ENCODE measurements at regions not wholly inside any gene's neighbourhood (a gene's known extent, or its start where the extent isn't known, plus 50 kb on each side); places are given as distances from the start of the nearest gene placed in this dataset.

DNA sequence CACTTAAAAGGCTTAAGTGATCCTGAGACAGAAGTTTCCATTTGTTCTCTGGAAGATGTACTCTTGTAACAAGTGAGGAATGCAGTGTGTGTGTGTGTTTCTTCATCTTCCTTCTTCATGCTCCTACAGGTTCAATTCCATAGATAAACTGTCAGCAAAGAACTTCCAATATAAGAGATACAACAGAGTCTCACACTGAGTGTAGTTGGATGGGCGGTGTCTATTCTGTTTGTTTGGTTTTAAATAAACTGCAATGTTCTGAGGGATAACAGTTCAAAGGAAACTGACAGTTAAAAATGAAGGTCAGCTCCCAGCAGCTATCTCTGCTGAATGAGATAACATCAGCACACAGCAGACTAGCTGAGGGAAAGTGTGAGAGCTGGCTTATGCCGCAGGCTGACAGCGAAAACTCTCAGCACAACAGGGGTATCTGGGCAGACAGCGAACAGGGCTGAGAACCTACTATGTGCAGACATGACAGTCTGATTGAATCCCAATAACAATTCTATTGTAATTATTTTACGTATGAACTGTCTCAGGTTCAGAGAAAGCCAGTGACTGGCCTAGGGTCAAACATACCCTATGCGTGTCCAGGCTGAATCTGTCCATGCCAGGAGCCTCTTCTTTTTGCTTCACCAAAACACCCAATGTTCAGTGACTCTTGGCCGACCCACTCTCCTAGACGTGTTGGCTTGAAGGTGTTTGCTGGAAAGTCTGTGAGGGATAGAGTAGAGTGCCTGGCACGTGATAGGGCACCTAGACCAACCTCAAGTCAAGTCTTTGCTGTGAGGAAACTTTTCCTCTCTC lies 201.9 kb upstream of the TRIB2 start:
- DNase-seq = peak in 2 of 5 donors; percentile 16 to 79

DNA sequence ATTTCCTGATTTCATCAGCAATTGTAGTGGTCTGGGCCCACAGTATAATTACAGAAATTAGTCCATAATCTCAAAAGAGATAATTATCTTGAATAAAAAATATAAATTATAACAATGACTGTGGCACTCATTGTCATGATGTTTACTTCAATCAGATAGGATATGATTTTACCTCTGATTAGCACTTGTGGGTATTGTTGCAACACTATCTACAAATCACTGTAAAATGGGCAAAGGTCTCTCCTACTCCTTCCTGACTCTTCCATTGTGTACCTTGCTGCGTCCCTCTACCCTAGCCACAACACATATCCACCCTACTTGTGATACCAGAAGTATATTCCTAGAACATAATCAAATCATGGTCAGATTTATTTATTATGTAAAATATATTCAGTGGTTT lies 200.9 kb upstream of the TRIB2 start:
- no peak for DNase-seq

DNA sequence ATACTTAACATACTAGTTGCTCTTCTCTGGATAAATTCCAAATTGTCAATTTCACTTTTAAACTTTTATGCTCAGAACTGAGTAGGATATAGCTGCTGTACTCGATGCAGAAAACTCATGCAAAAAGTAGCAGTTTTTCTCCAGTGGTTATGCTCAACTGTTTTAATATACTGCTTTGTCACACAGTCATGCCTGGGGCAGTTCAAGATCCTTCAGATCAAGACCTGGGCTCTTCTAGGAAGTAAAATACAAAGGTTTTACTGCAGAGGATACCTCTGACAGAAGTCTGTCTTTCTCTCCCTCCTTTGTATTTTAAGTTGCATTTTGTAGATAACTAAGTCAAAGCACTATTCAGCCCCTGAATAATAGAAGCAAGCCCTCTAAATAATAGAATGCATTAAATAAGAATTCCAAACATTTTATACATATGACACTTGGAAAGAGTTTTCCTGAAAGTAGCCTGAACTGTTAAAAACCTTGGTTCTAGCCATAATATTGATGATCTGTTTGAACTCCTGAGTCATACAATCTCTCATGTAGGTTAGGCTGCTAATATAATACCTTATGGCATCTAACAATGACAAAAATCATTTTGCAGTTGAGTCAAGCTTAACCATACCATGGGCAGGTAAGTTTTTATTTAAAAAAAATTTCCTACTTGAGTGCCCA lies 183.3 kb upstream of the TRIB2 start:
- DNase-seq = no peak

DNA sequence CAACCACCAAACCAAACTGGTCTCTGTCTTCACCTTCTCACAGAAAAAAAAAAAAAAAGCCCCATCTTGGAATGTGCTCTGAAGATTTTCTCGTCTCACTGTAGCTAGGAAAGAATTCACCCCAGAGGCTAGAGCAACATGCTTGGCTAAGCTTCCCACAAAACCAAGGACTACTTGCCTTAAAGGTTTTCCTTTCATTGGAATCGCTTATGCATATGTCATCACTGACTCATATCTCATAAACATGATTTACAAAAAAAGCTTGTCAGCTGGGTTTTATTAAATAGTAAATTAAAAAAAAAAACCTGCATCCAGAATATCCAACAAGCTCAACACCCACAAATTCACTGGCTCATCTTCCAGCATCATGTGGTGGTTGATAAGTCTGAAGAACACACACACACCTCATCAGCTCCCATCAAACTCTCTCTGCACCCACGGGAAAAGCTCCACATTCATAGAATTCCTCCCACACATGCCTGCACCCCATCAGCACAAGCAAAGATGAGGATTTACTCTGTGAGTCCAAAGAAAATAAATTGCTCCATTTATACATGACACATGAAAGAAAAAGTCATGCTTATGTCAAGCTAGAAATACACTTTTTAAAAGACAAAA lies 182.0 kb upstream of the TRIB2 start:
- DNase-seq = no peak

DNA sequence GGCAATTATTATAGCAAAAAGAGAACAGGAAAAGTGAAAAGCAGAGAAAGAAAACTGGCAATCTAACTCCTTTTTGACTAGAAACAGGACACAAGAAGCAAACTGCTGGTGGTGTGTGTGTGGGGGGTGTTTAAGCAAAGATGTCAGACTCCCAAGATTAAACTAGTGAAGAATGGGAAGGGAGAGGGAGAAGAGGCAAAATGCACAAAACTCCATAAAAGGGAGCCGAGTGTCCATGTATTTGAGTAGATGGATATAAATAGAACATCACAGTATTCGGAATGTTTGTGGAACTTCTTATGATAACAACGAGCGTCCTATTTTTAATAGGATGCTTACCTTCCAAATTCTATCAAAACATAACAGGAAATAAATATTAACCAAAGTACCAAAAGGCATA lies 179.8 kb upstream of the TRIB2 start:
- no peak for DNase-seq

DNA sequence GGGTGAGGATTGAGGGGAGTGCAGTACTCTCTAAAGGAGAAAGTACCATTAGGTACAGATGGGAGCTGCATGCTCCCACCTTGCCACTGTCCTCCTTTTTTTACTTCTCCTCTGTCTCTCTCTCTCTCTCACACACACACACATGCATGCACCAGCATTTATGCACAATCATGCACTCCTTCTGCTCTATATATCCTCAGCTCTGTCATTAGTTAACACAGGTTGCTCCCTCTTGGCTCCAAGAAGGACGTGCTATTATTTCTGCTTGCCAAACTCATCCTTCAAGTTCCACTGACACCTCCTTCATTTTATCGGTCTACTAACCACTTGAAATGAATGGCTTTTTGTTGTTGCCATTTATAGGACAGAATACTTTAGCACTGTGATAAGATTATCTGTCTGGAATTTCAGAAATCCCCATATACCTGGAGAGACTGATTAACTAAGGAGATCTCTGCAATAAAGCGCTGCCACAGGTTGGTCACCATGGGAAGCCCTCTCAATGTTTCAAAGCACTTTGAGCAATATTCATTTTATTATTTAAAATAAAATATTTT lies 178.5 kb upstream of the TRIB2 start:
- DNase-seq = no peak

DNA sequence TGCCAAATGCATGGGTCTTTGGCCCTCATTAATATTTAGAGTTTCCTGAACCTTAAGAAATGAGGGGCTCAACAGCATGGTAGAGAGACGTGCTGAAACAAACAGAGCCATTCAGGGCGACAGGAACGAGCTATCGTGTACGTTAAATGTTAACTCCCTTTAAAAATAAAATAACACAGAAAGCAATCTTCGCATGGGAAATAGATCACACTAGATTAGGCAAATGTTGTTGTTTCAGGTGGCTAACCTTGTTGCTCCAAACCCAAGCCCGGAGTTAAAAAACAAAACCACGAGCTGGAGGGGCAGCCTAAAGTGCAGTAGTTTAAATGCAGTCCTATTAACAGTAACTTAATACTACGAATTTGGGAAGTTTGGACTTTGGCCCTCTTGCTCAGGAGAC lies 177.4 kb upstream of the TRIB2 start:
- no peak for DNase-seq

DNA sequence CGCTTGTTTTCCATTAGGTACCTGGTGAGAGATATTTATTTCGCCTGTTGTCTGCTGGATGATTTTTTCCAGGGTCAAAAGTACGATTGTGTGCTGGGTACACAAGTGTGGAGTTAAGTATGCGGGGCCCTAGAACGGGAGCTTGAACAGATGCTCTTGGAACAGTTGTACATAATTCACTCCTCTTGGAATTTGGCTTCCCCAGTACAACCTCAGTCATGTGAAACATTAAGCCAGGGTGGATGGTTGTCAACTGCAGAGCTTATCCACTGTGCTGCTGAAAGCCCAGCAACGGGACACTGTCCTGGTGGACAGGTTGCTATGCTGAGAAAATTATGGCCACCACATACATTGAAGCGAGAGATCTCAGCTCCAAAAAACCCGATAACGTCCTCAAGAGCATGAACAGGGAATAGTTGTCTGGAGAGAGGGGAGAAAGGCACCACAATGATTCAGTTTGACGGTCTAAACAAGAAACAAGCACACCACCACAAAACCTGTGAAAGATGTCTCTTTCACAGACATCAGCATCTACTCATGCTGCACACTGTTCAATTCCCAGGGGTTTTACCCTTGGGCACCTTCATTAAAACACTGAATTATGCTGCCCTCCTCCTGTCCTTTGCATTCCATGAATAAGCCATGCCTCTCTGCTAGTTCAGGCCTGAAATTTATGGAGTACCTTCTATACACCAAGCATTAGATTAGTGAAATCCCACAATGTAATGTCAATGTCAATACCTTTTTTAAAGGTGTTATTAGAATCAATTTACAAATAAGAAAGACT lies 176.8 kb upstream of the TRIB2 start:
- DNase-seq = no peak

DNA sequence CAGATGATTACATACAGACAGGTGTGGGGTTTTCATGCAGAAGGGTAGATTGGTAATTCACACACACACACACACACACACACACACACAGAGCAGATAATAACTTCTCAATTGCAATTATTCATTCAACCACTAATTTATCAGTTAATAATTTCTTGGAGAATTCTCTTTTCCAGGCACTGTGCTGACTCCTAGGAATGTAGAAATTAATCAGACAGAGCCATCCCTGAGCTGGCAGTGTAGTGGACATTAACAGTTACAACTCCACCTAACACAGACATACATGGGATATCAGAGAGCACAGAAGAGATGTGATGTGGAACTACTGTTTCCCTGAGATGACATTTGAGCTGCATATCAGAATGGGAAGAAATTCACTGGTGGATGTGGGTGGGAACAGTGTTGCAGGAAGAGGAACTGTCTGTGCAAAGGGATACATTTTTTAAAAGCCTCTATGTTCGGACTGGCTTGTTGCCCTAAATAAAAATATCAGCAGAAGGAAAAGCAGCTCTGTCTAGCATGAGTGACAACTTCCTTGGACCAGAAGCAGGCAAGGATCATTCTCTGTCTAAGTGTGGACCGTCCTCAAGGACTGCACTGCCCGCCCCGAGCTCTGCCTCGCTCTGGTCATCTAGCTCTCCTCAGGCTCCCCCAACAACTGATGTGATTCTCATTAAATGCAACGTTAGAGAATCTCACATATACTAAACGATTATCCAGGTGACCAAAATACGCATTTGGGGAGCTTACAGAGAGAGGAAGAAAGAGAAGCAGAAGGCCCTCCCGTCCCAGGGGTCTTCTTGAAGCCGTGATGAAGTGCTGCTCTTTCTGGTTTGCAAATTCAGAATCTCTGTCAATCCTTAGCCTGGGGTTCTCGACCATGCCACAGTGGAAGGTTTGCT lies 173.4 kb upstream of the TRIB2 start:
- no peak for DNase-seq

DNA sequence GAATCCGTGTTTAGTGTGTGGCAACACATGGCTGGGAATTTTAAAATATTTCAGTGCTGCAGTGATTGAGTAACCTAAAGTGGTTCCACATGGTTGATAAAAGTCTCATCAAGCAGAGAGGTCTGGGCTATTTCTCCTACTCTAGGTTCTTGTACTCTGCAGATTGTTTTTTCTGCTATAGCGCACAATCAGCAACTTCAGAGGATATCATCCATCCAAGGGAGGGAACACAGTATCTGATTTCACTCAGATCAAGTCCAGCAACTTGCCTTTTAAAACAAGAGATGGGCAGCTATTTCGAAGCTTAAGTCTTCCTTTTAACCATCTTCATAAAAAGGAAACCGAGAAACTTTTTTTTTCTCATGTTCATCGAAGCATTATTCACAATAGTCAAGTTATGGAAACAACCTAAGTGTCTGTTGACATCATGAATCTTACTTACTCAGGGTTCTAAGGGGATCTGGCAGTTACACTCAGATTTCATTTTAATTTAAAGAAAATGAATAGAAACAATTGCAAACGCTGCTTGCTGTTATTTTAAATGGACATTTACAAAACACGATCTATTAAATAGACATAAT lies 172.7 kb upstream of the TRIB2 start:
- DNase-seq = no peak

DNA sequence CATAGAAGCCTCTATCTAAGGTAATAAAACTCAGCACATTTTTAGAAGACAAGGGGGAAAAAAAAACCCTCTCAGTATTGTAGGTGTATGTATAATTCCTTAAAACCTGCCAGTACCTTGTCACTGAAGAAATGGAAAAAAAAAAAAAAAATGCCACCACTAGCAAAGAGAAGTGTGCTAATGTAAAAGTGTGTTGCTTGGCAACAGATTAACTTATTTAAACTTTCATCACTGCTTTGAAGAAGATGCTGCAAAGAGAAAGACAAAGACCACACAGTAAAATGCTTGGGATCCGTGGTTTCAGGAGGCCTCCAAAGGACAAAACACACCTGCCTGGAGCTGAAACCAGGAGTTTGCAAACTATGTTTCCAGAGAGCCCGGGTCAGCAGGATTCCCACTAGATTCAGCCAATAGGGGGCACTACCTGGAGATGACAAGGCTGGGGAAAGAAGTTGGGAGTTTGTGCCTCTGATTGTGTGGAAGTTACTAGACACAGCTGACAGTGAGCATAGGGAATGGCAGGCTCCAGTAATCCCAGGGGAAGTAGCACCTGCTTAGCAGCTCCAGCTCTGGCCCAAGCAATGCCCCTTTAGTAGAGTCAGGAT lies 169.1 kb upstream of the TRIB2 start:
- no peak for DNase-seq

DNA sequence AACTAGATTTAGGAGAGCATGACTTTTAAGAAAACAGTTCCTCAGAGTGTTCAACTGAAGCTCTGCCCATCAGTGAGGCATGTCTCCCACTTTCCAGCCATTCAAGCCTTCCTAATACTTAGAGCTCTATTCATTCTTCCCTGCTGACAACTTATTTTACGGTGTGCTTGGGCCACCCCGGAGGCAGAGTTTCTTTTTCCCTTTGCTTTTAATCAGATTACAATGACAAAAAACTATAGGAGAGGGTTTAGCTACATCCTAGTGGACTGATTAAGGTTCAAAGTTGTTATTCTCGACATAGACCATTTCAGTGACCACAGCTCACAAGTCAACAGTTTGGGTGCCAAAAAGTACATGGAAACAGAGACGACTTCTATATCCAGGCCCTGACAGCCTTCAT lies 167.8 kb upstream of the TRIB2 start:
- DNase-seq = no peak

DNA sequence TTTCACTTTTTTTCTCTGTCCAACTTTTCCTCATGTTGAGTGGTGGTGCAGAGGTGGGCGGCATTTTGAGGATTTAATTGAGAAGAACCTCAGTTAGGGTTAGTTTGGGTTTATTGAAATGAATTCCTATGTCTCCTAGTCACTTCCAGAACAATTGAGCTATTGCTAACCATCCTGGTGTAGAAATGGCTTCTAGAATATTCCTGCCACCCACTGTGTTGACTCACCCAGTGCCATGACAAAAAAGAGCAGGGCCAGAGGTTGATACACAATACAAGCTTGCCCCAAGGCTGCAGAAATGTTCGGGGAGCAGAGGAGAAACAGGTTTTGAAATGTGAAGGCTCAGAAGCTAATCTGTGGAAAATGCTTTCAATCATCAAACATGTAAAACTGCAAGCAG lies 167.1 kb upstream of the TRIB2 start:
- no peak for DNase-seq

DNA sequence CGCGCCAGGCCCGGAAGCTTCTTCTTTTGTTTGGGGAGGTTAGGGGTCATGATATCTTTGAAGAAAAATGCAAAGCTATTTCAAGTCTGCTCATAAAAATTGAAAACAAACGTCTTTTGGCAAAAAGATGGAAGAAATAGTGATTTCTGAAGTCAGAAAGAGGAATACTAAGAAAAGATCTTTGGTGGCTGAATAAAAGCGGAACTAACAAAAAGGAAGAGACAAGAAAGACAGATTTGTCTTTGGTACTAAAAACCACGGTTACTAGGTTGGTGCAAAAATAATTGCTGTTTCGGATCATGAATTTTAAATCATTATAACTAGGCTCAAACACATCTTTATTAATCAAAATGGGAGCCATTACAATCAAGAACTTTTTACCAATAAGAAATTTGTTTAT lies 164.6 kb upstream of the TRIB2 start:
- DNase-seq = no peak

DNA sequence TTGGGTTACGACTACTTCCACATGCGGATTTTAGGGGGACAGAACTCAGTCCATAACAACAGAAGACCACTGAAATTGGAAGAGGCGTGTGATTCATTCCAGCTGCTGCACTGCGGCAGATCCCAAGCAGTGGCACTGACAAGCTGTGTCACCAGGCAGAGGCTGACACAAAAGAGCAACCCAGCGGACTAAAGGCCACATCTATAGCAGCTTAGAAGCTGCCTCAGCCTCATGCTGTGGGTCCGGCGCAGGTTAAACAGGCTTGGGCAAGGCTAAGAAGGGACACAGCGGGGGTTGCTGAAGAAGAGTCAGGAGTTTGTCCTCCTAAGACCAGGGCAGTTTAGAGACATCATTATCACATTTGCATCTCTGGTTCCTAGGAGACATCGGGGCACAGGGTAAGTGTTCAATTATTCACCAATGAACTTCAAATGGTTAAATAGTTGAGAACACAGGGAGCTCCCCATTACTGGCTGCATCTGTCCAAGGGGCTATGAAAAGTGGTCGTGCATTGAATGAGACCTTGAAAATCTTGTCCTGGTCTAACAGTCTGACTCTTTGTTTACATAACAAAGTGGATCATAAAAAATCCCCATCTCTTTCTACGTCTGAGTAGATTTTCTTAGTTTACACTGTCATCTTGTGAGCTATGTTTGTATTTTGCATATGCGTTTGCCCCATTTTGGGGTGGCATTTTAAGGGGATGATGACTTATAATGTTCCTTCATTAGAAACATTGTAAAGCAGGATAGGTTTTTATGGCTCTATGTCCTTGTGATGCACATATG lies 162.3 kb upstream of the TRIB2 start:
- no peak for DNase-seq

DNA sequence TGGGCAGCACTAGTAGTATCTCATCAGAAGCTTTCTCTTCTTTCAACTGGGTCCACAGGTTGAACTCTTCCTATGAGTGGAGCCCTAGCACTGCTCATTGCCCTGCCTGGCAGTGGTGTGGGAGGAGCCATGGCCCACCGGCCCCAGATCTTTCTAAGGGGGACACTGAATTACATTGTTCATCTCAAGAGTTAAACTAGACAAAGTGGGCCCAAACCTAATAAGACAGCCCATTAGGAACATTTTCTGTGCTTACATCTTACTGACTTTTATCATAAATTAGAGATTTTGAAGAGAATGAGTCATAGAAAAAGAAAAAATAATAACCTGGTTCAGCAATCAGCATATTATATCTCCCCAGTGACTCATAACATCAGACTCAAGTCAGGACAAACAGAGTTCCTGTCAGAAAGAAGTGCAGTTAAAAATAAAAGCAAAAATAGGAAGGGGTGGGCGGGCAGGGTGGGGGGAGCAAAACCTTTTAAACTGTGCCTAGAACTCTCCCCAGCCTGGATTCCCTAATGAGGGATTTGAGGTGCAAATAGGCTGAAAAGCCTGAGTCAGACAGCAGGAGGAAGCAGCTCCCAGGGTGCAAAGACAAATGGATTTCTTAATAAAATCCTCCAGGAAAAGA lies 161.6 kb upstream of the TRIB2 start:
- peak in 1 of 5 donors; percentile 45 for DNase-seq

DNA sequence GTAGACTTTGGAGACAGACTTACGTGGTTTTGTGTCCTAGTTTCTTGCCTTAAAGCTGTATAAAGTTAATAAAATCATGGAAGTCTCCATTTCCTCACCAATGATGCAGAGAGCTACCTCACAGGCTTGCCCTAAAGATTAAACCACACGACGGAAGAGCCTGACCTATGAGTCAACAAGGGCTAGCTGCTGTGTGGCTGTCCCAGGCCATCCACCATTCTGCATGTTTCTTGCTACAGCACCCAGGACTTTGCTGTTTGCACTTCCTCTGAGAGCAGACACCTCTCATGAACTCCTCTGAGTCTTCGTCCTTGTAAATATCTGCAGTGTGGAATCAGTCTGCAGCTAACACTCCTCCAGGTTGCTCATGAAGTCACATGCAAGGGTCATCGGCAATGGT lies 160.0 kb upstream of the TRIB2 start:
- peak in 1 of 5 donors; percentile 37 for DNase-seq

DNA sequence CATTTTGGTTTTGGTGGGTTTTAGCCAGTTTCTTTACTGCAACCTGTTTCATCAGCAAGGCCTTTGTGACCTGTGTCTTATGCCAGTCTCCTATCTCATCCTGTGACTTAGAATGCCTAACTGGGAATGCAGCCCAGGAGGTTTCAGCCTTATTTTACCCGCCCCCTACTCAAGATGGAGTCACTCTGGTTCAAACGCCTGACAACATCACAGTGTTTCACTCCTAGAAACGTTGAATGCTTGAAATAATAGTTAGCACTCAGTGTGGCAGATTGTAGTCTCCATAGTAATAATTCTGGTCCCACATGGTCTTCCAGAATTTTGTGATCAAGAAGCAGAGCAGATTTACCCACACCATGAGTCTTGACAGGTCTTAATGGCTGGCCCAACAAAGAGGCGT lies 159.0 kb upstream of the TRIB2 start:
- no peak for DNase-seq

DNA sequence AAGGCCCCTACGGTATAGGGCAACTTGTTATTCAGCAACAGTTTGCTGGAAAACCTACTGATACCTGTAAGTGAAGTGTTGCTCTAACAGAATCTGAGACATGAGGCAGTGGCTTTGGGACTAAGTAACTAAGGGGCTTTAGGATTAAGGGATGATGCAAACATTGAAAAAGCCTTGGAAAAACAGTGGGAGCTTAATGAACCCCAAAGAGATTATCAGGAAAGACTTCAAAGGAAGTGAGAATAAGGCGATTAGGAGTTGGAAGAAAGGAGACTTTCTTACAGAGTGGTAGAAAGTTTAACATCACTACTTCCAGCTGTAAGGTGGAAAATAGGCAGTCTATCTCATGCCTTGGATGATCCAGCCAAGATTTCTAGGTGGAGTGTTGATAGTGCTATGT lies 158.2 kb upstream of the TRIB2 start:
- DNase-seq = no peak

DNA sequence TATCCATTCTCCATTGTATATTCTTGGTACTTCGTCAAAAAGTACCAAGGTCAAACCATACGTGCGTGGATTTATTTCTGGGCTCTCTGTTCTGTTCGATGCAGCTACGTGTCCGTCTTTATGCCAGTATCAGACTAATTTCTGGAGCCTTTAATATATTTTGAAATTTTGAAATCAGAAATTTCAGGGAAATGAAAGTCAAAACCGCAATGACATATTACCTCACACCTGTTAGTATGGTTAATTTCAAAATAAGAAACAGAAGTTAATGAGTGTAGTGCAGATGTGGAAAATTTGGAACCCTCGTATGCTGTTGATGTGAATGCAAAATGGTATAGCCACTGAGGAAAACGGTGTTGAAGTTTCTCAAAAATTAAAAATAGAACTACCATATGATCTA lies 156.1 kb upstream of the TRIB2 start:
- DNase-seq = no peak
